NCI-H1694 (cell line): ENCODE measurements at regions not wholly inside any gene's neighbourhood (a gene's known extent, or its start where the extent isn't known, plus 50 kb on each side); places are given as distances from the start of the nearest gene placed in this dataset.

ENCODE experiments used
- DNase-seq: peaks from one replicate; lab custom pipeline; 2025; lab: John Stamatoyannopoulos, UW

DNA sequence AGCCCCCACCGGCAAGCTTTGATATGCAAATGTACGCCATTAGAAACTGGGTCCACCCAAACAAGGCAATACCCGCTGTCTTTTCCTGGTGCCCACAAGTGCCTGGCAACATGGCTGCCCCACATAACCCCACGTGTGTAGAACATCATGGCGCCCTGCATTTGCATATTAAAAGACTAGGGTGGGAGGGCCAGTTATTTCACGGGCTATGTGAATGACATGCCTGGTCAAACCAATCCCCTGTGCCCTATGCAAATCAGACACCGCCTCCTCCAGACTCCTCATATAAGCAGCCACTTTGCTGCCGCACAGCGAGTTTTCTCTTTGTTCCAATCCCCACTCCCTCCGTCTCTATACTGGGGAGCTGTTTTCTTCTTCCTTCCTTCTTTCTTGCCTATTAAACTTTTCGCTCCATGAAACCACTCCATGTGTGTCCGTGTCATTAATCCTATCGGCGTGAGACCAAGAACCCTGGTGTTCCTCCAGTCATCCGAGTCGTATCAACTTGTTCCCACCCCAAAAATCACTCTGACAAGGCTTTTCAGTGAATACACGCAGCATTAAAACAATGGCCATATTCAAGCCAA, 112.6 kb upstream of the SORBS2 start:
- no peak for DNase-seq

GRCh38 chr4:185925910-185926360, 113.9 kb upstream of the SORBS2 start:
- DNase-seq: no peak

DNA sequence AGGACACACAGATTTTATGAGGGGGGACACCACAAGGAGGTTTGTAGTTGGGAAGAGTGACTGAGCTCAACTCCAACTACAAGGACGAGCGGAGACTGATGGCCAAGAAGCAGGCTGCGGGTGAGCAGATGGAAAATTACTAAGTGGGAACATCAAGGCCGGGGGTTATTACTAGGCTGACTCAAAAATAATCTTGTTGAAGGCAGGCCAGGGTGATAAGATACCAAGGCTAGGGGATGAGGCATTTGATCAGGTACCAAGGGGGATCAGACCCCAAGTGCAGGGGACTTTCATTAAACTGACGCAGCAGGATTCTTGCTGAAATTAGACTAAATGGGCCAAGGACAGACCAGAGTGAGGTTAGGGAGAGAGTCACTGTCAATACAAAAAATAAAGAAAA, 119.4 kb upstream of the SORBS2 start:
- DNase-seq: no peak

DNA sequence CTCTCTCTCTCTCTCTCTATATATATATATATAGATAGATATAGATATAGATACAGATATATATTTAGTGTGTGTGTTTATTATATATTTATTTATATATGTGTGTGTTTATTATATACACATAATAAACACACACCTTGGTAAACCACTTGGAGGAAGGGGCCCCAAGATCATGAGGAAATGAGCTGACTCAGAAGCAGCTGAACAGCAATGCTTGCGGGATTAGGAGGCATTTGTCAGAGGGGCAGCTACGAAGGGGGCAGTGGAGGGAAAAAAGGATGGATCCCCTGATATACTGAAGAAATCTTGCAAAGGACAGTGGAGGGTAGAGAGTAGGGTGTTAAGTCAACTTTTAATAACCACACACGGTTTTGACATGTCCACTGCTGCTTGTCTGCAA, 120.0 kb upstream of the SORBS2 start:
- no peak for DNase-seq

DNA sequence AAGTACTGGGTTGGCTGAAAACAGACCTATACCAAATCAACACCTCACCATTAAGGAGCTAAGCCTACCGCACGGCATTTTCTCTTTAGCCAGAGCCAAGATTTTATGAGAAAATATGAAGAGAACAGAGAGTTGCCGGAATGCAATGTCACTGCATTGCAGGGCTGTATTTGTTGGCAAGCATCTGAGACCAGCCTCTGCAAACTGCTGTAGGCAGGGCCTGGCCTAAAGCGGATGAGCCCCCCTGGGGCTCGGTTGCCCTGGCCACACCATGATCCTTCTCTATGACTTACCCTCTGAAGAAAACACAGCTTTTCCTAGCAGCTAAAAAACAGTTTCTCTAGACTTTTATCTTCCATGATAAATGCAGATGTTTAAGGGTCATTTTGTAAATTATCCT, 120.5 kb upstream of the SORBS2 start:
- no peak for DNase-seq

DNA sequence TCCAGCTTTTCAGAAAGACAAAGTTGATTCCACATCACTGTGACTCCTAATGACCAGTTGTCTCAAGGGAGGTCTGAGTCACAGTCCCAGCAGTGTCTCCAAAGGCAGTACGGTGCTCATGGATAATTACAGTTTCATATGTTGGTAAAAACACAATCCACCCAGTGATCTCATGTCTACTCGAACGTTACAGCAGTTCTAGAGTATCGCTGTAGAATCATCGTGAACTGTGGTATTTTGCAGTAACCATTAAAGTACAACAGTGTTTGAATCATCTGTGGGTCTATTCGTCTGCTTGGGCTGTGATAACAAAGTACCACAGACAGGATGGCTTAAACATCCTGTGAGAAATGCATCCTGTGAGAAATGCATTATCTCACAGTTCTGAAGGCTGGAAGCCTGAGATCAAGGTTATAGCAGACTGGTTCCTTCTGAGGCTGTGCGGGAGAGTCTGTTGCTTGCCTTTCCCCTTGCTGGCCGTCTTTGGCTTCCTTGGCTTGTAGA, 121.1 kb upstream of the SORBS2 start:
- DNase-seq: no peak

DNA sequence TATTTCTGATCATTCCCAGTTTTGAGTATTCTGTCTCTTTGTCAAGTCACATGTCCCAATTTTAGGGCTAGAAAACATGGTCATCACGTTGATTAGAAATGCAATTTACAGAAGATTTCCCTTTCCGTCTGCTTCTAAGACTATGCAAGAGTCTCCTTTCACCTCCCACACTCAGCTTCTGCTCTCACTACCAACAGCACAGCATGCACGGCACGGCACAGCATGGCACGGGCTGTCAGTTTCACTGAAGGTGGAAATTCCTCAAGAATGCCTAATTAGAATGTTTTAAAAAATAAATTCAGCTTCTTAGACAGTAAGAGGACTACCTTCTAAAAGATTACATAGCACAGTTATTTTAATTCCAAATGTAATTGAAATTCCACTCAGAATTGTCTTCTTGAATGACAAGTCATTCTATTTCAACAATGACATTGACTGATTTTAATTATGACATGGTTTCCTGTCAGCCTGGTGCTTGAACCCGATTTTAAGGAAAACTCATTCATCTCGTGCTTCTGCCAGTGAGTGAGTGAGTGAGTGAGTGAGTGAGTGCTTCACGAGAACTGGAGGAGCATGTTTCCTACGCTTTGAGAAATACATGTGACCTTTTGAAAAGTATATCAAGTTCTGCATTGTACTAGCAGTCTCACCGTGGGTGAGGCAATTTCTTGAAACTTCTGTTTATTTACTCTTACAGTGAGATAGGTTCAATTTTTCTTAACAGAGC, 124.8 kb upstream of the SORBS2 start:
- DNase-seq: no peak

DNA sequence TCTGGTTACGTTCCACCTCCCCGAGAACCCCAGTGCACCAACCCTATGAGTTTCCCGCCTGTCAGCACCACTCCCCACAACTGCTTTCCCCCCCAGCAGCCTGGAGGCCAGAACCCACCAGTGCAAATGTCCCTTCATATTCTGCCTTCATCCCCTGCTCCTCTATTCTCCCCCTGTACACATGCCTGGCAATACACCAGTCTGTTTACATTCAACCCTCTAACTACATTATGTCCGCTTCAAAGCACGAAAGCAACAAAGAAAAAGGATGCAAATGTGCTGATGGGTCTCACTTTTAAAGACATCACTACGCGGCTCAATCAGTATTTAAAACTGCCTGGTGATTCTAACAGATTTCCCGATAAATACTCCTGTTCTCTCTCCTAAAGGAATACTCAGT, 126.7 kb upstream of the SORBS2 start:
- DNase-seq: no peak

DNA sequence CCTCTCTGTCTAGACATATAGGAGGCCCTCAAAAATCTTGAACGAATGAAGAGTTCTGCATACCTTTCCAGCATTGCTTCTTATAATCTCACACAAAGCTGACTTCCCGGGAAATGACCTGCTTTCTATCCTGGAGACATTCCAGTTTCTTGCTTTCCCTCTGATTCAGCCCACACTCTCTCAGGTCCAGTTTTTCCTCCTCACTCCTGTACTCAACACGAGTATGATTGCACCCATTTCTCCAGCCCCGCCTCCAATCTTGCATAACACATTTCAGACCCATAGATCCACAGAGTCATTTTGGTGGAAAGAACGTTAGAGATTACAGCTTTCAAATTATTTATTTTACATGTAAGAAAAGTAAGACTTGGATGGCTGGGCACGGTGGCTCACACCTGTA, 127.5 kb upstream of the TLR3 start:
- DNase-seq: no peak

GRCh38 chr4:185945252-185945651, 123.7 kb upstream of the TLR3 start:
- DNase-seq: no peak

- no peak for DNase-seq
Observed at GRCh38 chr4:185945906-185946305, 123.0 kb upstream of the TLR3 start.

DNA sequence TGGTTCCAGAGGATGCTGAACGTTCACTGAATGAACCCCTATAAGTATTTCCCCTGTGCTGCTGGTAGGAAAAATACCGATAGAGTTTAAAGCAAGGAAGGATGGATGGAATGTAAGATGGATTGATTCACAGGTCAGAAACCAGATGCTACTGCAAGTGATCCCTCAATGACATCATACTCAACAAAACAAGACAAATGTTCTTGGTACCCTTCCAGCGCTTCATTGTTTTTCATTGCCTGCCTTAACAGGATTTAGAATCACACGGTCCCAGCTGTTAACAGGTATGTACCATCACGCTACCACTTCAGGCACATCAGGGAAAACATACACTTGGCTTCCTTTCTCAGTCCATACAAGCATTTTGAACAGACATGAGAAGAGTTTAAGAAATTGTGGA, 118.1 kb upstream of the TLR3 start:
- DNase-seq: peak; percentile 40

DNA sequence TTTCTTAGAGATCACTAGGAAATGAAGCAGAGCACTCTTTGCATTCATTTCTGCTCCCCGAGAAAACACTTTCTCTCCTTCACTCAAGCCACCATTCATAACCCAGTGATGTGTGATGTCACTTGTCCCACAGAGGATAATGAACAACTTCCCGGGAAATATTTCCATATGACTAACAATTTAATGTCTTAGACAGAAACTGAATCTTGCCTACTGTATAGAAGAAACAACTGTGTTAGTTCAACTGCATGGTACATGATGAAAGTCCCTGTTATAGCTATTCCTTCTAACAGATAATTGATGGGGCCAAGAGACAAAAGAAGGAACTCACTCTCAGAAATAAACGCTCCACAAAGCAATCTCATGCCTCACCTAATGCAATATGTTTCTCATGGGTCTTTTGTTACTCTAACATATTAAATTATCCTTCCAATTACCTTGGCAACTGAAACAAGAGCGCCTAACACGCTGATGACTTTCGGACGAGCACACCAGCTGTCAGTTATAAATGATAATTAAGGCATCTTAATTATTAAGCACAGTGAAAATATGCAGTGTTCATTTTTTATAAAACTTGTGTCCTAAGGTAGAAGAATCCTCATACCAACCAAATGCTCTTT, 113.7 kb upstream of the TLR3 start:
- peak; percentile 40 for DNase-seq

- DNase-seq: no peak
Observed at GRCh38 chr4:185955826-185956543, 113.0 kb upstream of the TLR3 start.

DNA sequence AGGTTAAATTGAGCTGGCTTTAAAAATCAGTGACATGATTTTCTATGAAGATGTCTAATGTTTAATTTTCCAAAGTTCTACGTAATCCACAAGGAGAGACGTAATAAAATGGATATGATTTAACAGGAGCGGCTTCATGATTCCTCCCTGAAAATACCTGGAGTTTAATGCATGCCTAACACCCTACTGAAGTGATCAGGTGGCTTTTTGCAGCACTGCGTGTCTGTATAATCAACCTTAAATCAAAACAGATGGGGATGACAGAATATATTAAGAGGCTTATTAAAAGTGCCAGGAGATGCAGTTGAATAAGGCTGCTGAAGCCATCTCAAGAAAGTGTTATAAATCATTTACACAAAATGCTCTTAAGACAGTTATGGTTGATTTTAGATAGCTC, 112.4 kb upstream of the TLR3 start:
- DNase-seq: no peak

DNA sequence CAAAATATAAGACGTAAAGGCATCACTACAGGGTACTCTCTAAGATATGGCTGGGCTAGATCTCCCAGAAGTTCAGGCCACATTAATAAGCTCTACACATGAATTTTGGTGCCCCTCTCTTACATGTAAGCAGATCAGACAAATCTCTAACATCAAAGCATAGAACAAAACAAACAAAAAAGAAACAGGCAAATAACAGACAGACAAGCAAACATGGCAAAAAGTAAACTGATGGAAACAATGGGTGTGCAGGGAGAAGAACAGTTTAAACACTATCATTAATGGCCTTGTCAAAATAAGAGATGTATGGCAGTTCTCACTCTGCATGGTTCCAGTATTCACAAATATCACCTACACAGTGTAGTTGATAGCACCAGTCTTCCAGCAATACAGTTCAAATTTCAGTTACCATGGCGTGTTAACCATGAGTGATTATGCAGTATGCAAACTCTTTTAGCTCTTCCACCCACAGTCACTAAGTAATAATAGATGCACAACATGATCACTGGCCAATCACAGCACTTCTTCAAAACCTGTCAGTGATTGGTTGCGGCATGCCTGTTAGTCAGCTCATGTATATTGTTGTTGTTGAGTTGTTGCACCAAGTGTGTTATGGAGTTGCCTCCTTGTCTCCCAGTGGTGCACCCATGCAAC, 110.7 kb upstream of the TLR3 start:
- no peak for DNase-seq

DNA sequence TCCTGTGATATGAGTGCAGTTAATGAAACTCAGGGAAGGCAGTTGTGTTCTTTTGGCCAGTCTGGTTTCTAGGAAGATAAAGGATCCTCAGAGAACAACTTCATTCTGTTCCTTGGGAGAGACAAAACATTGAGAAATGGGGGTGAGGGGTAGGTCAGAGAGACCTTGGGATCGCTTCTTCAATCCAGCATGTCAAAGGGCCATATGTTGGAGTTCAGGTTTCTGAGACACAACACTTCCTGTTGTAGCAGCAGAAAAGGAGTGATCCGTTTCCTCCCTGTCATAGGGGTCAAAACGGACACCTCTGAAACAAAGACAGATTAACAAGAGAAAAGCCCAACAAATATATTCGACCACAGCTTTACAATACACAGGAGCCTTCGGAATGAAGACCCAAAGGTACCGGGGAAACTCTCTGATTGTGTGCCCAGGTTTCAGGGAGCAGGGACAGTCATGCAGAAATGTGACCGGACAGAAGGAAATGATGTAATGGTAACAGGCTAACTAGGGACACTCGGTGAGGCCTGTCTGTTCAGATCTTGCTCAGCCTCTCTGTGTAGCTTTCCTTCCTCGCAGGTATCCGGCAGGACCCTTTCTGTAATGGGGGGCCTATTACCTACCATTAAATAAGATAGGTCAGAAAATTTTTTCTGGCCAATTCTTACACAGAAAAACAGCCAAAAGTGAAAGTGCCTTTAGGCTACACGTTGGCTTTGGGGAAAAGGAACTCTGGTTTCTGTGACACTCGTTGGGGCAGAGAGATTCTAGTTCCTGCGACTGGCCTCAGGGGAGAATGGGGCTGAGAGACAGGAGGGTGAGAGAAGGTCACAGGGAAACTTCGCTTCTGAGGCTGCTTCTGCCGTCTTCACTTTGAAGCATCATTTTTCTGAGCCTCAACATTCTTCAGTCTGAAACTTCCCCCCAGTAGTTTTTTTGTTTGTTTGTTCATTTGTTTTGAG, 103.3 kb upstream of the TLR3 start:
- DNase-seq: no peak

DNA sequence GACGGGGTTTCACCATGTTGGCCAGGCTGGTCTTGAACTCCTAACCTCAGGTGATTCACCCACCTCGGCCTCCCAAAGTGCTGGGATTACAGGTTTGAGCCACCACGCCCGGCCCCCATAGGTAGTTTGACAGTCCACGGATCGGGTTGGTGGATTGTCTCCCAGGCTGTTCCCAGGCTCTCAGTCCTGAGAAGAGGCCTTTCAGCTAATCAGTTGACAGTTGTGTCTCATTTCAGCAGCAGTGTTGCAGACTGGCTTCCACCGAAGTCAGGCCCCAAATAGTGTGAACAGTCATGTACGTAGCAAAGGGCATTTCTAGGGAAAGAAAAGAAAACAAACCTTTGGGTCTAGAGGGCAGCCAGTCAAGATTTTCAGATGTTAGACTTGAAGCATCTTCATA, 102.4 kb upstream of the TLR3 start:
- no peak for DNase-seq

- no peak for DNase-seq
Observed at GRCh38 chr4:185966997-185967775, 101.8 kb upstream of the TLR3 start.

DNA sequence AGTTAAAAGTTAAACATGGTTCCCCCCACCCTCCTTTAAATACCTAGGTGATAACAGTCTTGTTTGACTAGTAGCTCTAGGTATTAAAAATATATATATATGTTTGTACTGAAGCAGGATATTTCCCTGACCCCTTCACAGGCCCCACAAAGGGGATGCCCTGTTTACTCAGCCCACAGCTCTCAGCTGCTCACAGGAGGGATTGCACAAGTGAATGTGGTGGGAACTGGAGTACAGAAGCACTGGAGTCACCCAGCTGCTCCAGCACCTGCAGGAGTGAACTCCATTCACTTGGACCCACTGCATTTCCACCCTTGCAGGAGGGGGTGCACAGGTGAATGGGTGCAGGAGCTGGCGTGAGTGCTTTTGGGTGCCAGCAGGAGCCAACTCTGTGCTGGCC, 99.3 kb upstream of the TLR3 start:
- DNase-seq: no peak
